ENCODE measurements at regions not wholly inside any gene's neighbourhood (a gene's known extent, or its start where the extent isn't known, plus 50 kb on each side); places are given as distances from the start of the nearest gene placed in this dataset.

- TF ChIP-seq CTCF (IDR thresholded peaks at IDR 0.05) = no peak
- TF ChIP-seq POLR2A (IDR thresholded peaks at IDR 0.05) = no peak
Measured at GRCh38 chr14:82490397-82490796, 956.7 kb upstream of the SEL1L start.
